ENCODE measurements at regions not wholly inside any gene's neighbourhood (a gene's known extent, or its start where the extent isn't known, plus 50 kb on each side); places are given as distances from the start of the nearest gene placed in this dataset.

- TF ChIP-seq POLR2A (IDR thresholded peaks at IDR 0.05; ENCODE audit: low read length) = no peak
- TF ChIP-seq GATA1 (IDR thresholded peaks at IDR 0.05; ENCODE audit: low read depth, low read length) = no peak
Measured at GRCh38 chr2:107264184-107264583, 378.2 kb upstream of the ST6GAL2 start.

All from erythroblast (primary cell).